ENCODE measurements at regions not wholly inside any gene's neighbourhood (a gene's known extent, or its start where the extent isn't known, plus 50 kb on each side); places are given as distances from the start of the nearest gene placed in this dataset.
"Not testable (repeated sequence)": the region's sequence is repeated elsewhere in the genome, so short reads cannot be mapped to it uniquely, and the experiment has no call there.

DNA sequence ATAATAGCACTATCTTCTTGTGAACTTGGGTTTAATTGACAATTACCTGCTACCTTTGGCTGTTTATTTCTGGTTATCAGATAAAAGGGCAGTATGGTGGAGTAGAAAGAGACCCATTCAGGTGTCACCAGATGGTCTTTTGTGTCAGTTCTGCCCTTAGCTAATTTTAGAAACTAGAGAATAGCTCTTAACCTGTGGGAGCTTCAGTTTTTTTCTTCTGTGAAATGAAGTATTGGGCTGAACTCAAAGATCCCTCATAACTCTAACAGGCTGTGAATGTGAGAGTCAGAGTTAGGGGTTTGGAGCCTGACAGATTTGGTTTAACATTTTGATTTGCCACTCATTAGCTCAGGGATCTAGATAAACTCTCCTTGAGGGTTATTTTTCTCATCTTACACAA lies 335.2 kb downstream of the PPP1R2C start:
- DNase-seq (ENCODE audit: low read depth) = no peak

DNA sequence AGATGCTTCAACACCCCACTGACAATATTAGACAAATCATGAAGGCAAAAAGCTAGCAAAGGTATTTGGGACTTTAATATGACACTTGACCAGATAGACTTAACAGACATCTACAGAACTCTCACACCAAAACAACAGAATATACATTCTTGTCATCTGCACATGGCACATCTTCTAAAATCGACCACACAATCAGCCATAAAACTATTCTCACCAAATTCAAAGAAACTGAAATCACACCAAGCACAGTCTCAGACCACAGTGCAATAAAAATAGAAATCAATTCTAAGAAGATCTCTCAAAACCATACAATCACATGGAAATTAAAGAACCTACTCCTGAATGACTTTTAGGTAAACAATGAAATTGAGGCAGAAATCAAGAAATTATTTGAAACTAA lies 340.8 kb downstream of the PPP1R2C start:
- DNase-seq (ENCODE audit: low read depth) = no peak

DNA sequence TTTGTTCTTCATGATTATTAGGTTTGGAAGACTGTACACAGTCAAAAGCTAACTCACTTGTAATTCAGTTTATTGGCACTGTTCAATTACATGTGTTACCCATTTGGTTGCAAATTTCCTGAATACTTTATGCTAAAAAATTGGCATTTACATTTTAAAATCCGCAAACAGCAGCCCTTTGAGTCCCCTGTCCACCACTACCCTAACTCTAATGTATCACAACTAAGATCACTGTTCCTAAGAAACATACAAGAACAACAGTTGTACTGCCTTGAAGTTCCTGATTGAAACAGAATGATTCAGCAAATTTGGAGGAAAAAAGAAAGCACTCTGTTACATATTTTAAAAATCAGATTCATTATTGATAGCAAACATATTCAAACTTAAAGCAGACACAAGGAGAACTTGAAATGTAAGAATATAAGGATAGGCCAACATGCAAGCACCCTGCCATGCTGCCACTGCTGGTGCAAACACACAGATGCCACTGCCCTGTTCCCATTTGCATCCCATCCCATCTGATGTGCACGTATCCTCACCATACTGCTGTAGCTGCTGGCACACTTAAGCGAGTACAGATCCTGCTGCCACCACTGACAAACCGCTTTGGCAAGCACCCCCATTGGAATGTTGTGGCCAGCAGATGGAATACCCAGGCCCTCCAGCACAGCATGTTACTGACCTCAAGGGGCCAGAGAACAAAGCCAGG lies 343.4 kb downstream of the PPP1R2C start:
- no peak for DNase-seq (ENCODE audit: low read depth)

DNA sequence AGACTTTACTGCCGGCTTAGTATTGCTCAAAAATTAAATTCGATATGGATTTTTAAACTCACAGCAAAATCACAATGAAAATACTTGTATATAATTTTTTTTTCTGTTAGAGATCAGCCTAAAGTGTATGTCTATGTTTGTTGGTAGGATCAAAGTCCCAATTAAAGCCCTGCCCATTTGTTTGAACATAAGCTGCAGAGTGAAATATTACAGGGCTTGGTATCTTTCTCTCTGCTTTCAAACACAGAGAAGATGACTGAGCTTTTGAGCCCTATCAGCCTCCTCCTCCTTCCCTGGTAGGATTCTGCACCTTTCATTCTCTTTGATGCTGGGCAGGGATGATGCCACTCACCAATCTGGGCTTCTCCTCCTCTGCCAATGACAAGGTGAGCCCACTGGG lies 345.4 kb downstream of the PPP1R2C start:
- DNase-seq (ENCODE audit: low read depth) = no peak

DNA sequence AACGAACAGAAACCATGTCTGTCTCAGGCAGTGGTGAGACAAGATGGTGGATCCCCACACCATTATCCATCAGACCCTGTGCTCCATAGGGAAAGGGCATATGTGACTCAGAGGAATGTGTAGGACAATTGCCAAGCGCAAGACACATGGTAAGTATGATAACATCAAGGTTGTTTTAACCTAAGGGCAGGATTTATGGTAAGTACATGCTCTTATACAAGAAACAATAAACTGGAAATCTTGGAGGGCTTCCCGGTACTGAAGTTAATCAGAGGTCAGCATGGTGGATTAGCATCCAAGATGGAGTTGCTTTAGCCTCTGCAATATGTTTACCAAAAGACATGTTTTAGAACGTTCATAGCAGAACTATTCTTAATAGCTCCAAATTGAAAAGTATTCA lies 355.0 kb downstream of the PPP1R2C start:
- DNase-seq (ENCODE audit: low read depth) = no peak

DNA sequence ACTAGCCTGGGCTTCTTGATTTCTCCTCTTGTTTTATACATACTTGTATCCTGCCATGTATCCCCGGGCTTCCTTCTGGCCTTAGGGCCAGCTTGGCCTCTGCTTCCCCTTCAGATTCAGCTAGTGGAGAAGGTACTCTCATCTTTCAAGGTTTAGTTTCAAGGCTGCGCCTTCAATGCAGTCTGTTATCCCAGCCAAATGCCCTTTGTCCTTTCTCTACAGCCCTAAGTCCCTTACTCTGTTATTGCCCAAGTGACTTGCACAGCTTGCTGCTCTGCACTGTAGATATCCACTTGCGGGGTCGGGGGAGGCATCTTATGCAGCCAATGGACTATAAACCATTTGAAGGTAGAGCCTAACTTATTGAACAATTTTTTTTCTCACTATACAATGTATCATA lies 357.5 kb downstream of the PPP1R2C start:
- DNase-seq (ENCODE audit: low read depth) = no peak

DNA sequence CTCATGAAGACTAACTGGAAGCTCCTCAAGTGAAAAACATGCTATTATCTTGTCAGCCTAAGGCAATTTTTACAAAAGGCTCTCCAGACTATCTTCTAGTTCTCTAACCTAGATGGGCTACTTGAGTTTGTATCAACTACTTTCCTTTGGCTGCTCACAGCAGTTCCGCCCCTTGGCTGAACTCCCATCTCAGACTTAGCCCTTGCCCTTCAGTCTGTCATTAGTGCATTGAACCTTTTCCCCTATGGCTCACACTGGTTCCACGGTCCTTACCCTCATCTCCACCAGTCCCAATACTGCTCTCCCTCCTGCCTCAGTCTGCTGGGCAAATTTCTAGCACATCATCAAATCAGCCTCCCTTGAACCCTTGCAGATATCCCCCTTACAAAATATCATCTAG lies 362.3 kb downstream of the PPP1R2C start:
- no peak for DNase-seq (ENCODE audit: low read depth)

DNA sequence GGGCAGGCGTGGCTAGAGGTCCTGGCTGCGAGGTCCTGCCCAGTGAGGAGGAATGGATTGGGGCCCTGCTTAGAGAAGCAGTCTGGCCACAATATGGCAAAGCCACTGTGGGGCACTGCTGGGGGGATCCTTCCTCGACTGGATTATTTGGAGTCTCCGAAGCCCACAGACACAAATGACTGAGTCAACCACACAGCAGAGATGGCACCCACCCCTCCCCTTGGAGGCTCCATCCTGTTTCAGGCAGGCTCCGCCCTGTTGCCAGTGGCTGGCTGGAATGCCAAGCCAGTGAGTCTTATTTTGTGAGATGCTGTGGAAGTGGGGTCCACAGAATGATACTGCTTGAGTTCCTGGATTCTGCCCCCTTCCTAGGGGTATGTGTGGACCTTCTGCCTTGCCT lies 363.9 kb downstream of the PPP1R2C start:
- DNase-seq (ENCODE audit: low read depth) = no peak

DNA sequence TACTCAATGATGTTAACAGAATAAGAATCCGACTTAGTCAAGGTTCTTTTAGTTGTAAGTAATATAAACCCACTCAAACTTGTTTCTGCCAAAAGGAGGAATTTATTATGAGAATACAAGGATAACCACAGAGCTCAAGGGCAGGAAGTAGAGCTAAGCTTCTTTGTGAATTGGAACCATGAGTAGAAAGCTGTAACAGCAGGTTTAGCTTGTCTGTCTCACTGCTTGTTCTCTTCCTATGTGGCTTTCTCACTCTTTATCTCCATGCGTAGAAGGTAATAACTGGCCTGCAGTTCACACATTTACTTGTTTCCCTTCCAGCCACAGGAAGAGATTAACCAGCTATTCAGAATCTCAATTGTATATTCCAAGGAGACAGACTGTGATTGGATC lies 378.3 kb downstream of the PPP1R2C start:
- DNase-seq (ENCODE audit: low read depth) = no peak

DNA sequence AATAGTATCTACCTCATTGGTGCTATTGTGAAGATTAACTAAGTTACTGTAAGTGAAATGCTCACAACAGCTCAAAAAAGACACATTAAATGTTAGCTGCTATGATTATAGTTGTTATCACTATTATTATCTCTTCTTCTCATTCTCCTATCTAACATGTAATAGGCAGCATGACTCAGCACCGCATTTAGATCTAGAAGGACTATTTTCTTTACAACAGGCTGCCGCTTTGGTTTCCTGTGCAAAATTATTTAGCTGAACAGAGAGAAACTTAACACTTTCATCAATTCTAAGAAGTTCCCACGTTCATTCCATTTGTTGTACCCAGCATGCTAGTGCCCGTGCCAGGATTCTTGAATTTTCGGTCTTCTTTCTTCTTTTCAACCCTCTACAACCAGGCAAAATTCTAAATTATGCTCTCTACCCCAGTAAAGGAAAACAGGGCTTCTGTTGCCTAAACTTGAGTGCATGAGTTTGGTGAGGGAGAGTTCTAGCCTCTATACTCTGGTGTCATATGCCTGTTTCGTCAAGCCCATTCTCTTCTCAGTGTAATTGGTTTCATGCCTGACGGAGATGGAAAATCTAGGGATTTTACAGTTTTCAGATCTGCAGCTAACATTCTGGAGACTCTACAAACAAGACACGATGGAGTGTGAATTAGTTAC lies 378.9 kb downstream of the PPP1R2C start:
- DNase-seq (ENCODE audit: low read depth) = no peak

DNA sequence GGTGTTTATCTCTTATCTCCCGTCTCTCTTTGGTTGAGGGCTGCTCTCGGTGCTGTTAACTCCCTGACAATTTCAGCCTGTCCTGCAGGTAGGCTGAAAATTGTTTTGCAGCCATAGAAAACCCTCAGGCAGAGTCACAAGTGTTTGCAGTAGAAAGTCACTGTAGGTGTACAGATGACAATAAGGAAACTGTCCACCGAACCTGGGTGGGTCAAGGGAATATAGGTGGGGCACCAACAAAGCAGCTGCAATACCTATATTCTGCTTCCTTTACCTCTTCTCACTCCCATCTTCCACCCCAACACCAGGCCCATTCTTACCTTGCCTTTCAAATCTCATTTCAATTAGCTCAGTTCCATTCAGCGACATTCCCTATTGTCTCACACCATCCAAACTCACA lies 381.8 kb downstream of the PPP1R2C start:
- DNase-seq (ENCODE audit: low read depth) = no peak

DNA sequence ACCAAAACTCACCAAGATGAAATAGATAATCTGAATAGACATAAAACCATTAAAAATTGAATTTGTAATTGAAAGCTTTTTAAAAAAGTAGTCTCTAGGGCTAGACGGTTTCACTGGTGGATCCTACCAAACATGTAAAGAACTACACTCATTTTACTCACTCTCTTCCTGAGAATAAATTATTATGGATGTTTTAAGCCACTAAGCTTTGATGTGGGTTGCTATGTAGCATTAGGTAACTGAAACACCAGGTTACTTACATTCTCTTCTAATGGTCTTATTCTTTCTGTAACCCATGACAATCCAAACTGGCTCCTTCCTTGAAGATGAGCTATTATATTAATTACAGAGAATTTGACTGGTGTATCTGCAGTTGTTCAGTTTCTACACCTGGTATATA lies 385.1 kb downstream of the PPP1R2C start:
- no peak for DNase-seq (ENCODE audit: low read depth)

DNA sequence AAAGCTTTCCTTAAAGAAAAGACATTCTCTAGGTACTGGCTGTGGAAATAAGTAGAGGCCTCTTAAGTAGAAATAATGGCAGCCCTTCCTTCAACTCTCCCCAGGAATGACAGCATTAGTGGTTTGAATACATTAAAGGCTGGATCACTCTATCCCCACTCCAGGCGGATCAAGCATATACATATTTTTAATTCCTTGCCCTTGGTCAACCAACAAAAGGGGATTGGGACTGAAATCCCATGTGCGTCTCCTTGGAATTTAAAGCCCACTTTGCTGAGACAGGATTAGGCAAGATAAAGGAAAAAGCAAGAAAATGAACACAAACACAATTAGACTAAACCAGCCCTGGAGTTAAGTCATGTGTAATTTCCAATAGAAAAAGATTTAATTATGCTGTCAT lies 391.3 kb downstream of the PPP1R2C start:
- DNase-seq (ENCODE audit: low read depth) = no peak

DNA sequence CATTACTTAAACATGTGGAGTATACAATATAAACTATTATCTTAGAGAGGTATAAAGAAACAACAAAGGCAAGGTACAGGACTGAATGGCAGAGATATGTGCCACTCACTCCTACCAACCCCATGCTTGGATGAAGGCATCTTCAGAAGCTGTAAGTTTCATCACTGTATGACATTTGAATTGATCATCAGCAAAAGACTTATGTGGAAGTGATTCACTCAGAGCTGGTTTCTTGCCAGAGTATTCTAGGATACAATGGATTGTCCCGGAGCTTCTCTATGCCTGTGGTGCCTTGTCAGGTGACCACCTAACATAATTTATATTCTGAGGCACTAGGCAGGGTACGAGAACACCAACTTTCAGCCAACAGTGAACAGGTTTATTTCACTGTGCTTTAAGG lies 392.2 kb downstream of the PPP1R2C start:
- no peak for DNase-seq (ENCODE audit: low read depth)

DNA sequence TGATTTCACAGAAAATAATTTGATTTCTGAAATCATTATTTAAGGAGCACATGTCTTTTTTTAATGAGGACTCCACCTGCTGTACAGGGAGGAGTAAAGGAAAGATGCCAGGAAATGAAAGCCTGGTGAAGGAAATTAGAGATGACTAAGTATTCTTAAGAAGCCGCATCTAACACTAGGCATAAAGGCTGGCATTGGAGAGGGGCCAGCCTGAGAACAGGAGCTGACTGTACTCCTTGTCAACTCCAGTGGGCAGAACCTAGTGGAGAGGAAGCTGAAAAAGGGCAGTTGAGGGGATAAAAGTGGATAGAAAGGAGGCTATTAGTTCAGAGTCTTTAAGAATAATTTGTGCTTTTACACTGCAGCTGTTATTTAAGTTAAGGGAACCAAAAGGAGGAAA lies 393.0 kb downstream of the PPP1R2C start:
- no peak for DNase-seq (ENCODE audit: low read depth)

DNA sequence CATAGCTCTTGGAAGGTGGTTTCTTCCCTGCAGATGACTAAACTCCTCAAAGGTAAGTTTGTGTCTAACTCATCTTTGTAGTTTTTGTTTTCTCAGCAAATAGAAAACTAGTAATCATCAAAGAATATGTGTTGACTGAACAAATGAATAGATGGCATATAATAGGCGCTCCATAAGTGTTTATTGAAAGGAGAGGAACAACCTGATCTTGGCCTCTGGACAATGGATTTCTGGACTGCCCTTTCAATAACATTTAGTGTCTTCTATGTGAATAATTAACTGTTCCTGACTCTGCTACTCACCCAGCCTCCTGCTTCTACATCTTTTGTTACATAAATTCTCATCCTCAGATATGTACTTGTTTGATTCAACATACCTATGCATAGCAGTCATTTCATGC lies 399.1 kb downstream of the PPP1R2C start:
- no peak for DNase-seq (ENCODE audit: low read depth)

DNA sequence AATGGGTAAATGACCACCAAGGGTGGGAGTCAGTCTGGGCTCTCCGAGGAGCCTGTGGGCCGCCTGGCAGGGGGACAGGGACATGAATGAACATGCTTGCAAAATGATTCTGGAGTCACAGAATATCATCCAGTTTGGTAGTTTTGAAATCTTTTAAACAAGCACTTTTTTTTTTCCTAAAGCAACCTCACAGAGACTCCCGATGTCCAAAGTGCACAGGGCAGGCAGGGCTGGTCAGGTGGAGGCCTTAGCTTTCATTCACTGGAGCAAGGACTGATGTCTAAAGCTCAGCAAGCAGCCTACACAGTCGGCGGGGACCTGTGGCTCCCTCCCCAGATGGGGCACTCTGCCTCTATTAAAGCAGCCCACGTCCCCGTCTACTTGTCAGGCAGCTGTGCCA lies 402.9 kb downstream of the PPP1R2C start:
- no peak for DNase-seq (ENCODE audit: low read depth)

DNA sequence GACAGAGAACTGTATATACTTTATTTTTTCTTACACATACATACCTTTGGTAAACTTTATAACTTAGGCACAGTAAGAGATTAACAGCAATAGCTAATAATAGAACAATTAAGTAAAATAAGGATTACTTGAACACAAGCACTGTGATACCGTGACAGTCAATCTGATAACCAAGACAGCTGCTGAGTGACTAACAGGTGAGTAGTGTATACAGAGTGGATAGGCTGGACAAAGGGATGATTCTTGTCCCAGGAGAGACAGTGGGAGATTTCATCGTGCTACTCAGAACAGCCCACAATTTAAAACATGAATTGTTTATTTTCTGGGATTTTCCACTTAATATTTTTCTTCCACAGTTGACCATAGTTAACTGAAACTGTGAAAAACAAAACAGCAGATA lies 411.8 kb downstream of the PPP1R2C start:
- DNase-seq (ENCODE audit: low read depth) = no peak

DNA sequence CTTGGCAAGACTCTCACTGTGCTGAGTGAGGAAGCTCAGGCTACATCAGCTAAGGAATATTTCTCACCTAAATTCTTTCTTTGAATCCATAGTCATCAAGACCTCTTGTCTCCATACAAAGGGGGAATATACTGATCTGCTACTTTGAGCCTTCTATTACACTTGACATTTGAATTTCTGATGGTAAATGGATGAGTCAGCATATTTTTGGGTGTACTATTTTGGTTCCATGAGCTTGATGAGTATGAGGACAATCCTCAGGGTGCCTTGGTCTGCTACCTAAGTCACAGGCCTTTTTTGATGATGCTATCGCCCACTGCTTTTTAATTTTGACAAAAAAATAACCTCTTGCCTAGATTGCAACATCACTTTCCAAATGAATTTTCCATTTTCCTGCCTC lies 415.7 kb downstream of the PPP1R2C start:
- DNase-seq (ENCODE audit: low read depth) = no peak

DNA sequence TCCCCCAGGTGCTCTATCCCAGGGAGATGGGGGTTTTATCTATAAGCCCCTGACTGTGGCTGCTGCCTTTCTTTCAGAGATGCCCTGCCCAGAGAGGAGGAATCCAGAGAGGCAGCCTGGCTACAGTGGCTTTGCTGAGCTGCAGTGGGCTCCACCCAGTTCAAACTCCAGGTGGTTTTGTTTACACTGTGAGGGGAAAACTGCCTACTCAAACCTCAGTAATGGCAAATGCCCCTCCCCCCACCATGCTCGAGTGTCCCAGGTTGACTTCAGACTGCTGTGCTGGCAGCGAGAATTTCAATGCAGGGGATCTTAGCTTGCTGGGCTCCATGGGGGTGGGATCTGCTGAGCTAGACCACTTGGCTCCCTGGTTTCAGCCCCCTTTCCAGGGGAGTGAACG lies 419.6 kb upstream of the CASK start:
- DNase-seq (ENCODE audit: low read depth) = not testable (repeated sequence)
